PC-3 (cell line): ENCODE measurements at regions not wholly inside any gene's neighbourhood (a gene's known extent, or its start where the extent isn't known, plus 50 kb on each side); places are given as distances from the start of the nearest gene placed in this dataset.

Experiments
- ATAC-seq: fragments of 200-7000 bp; cut with Tn5 transposase; 2 replicates; pipeline ENCODE4 v1.9.1; 2020; ENCODE audit warnings: mild to moderate bottlenecking, moderate library complexity
- BruUV-seq: library from RNA; stranded (reverse); fragments of 400-500 nt; replicated peaks from 2 replicates; lab custom pipeline; 2021; lab: Mats Ljungman, UMichigan
- CTCF ChIA-PET: fragments of 300-600 bp; sonication (Branson Sonifier 250); formaldehyde crosslinking; loops from one replicate; lab custom pipeline; 2022; ENCODE audit warnings: antibody characterized with exemption; lab: Charles Lee
- POLR2A ChIA-PET: fragments of 300-600 bp; sonication (Branson Sonifier 250); formaldehyde crosslinking; loops from one replicate; lab custom pipeline; 2022; ENCODE audit warnings: antibody characterized with exemption; ENCODE audit not compliant: unreplicated experiment; lab: Charles Lee
- DNase-seq: peaks from one replicate; pipeline ENCODE4 v3.0.0-alpha.2; 2015
- H2AFZ ChIP-seq: fragments of 300-600 bp; sonication (generic); 2 replicates; pipeline ENCODE4 v1.6.0; 2016; ENCODE audit warnings: antibody characterized with exemption, low read length
- H3F3A ChIP-seq: fragments of 300-600 bp; sonication (generic); one replicate; pipeline ENCODE4 v1.6.0; 2017; ENCODE audit warnings: antibody characterized with exemption, low read length, control low read depth, mild to moderate bottlenecking; ENCODE audit not compliant: unreplicated experiment
- H3K27ac ChIP-seq: fragments of 300-600 bp; sonication (generic); 2 replicates; pipeline ENCODE4 v1.5.1; 2016; ENCODE audit warnings: mild to moderate bottlenecking, low read length
- H3K27me3 ChIP-seq: fragments of 300-600 bp; sonication (generic); 2 replicates; pipeline ENCODE4 v1.6.1; 2016; ENCODE audit warnings: low read length, mixed read lengths
- H3K36me3 ChIP-seq: fragments of 300-600 bp; sonication (generic); 2 replicates; pipeline ENCODE4 v1.6.1; 2016; ENCODE audit warnings: low read depth, mixed run types, low read length, mixed read lengths
- H3K4me1 ChIP-seq: fragments of 300-600 bp; sonication (generic); 2 replicates; pipeline ENCODE4 v1.5.1; 2016; ENCODE audit warnings: low read length; ENCODE audit not compliant: insufficient read depth
- H3K4me2 ChIP-seq: fragments of 300-600 bp; sonication (generic); 2 replicates; pipeline ENCODE4 v1.6.0; 2016; ENCODE audit warnings: low read length
- H3K4me3 ChIP-seq: fragments of 300-600 bp; sonication (generic); 2 replicates; pipeline ENCODE4 v1.5.1; 2016; ENCODE audit warnings: mild to moderate bottlenecking, low read length, mixed read lengths
- H3K79me2 ChIP-seq: fragments of 300-600 bp; sonication (generic); 2 replicates; pipeline ENCODE4 v1.6.1; 2017; ENCODE audit warnings: low read length, mixed read lengths
- H3K9ac ChIP-seq: fragments of 300-600 bp; sonication (generic); 2 replicates; pipeline ENCODE4 v1.6.0; 2016; ENCODE audit warnings: mild to moderate bottlenecking, low read length
- H3K9me2 ChIP-seq: fragments of 300-600 bp; sonication (generic); replicated peaks from 2 replicates; pipeline ENCODE4 v1.6.1; 2016; ENCODE audit warnings: mixed run types, low read length, mixed read lengths
- H3K9me3 ChIP-seq: fragments of 300-600 bp; sonication (generic); 2 replicates; pipeline ENCODE4 v1.6.1; 2016; ENCODE audit warnings: low read length, mixed read lengths
- H4K20me1 ChIP-seq: fragments of 300-600 bp; sonication (generic); 2 replicates; pipeline ENCODE4 v1.6.1; 2016; ENCODE audit warnings: low read length, mixed read lengths
- EZH2 ChIP-seq: fragments of 300-600 bp; sonication (generic); IDR thresholded peaks from one replicate; pipeline ENCODE4 v1.6.1; 2017; ENCODE audit warnings: antibody characterized with exemption, mild to moderate bottlenecking, low read length; ENCODE audit not compliant: unreplicated experiment
- EZH2phosphoT487 ChIP-seq: fragments of 300-600 bp; sonication (generic); IDR thresholded peaks from 2 replicates; pipeline ENCODE4 v1.6.1; 2018; ENCODE audit warnings: mild to moderate bottlenecking, antibody characterized with exemption, low read length, borderline replicate concordance
- intact Hi-C: fragments of 100-400 bp; cut with micrococcal nuclease; formaldehyde crosslinking; loops from 2 replicates; pipeline ENCODE4 v1.9.0; 2023
- TF ChIP-seq, protein P1 (sequence below): fragments of 300-600 bp; sonication (generic); conservative IDR thresholded peaks from 2 replicates; pipeline ENCODE4 v1.5.1; 2017; ENCODE audit warnings: antibody characterized with exemption, low read depth, mild to moderate bottlenecking, low read length

- no peaks in the 10 kb centered on the region for H3K9me2 ChIP-seq
- TF ChIP-seq EZH2phosphoT487 (no peak), EZH2 (no peak)
- H3K27me3 ChIP-seq = no peaks in the 10 kb centered on the region
- no peak overlapping the region for H3K9ac ChIP-seq
- intact Hi-C loops = no loop called here
- no peak overlapping the region for H3K4me2 ChIP-seq
- no peaks in the 10 kb centered on the region for H3K9me3 ChIP-seq
- ATAC-seq (no peak), DNase-seq (no peak)
- no peaks in the 10 kb centered on the region for H4K20me1 ChIP-seq
- H3F3A ChIP-seq = no peaks in the 10 kb centered on the region
- BruUV-seq = no TSS peak
- no peak overlapping the region for H2AFZ ChIP-seq
- H3K27ac ChIP-seq = no peak overlapping the region
- H3K4me1 ChIP-seq = peaks cover 11% of the 10 kb centered on the region
- H3K79me2 ChIP-seq = no peaks in the 10 kb centered on the region
- no peak overlapping the region for H3K4me3 ChIP-seq
- ChIA-PET POLR2A (no interaction called here), CTCF (no interaction called here)
- H3K36me3 ChIP-seq = no peaks in the 10 kb centered on the region
Measured at GRCh38 chr15:39025881-39026280, 461.3 kb upstream of the RASGRP1 start.

DNA sequence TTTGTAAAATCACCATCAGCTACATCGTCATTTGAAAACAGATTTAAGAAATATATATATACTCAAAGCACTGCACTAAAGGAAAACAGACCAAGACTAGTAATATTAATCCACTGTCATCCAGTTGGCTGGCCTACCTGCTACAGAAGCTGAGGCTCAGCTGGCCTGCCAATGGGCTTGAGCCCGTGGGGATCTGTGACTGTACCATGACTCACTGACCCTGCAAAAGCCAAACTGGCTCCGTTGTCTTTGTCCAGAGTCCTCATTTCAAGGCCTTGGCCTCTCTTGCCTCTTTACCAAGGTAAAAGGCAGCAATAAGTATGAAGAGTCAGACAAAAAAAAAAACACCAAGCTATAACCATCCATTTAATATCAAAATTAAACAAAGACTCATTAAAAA, 463.5 kb upstream of the RASGRP1 start:
- H3K4me1 ChIP-seq = peaks cover 16% of the 10 kb centered on the region
- H4K20me1 ChIP-seq = no peaks in the 10 kb centered on the region
- H3K36me3 ChIP-seq = no peaks in the 10 kb centered on the region
- H3K27ac ChIP-seq = no peak overlapping the region
- CTCF ChIA-PET = no interaction called here
- ATAC-seq (peak; percentile 93), DNase-seq (peak; percentile 90)
- H3K9me2 ChIP-seq = no peaks in the 10 kb centered on the region
- POLR2A ChIA-PET = no interaction called here
- TF ChIP-seq EZH2phosphoT487 = no peak
- no peak for TF ChIP-seq EZH2
- TF ChIP-seq, protein P1, sequence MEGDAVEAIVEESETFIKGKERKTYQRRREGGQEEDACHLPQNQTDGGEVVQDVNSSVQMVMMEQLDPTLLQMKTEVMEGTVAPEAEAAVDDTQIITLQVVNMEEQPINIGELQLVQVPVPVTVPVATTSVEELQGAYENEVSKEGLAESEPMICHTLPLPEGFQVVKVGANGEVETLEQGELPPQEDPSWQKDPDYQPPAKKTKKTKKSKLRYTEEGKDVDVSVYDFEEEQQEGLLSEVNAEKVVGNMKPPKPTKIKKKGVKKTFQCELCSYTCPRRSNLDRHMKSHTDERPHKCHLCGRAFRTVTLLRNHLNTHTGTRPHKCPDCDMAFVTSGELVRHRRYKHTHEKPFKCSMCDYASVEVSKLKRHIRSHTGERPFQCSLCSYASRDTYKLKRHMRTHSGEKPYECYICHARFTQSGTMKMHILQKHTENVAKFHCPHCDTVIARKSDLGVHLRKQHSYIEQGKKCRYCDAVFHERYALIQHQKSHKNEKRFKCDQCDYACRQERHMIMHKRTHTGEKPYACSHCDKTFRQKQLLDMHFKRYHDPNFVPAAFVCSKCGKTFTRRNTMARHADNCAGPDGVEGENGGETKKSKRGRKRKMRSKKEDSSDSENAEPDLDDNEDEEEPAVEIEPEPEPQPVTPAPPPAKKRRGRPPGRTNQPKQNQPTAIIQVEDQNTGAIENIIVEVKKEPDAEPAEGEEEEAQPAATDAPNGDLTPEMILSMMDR = no peak
- H3K9ac ChIP-seq = no peak overlapping the region
- H3K4me2 ChIP-seq = no peak overlapping the region
- H3K4me3 ChIP-seq = no peak overlapping the region
- no TSS peak for BruUV-seq
- no peaks in the 10 kb centered on the region for H3K9me3 ChIP-seq
- intact Hi-C loops = no loop called here
- H3K27me3 ChIP-seq = no peaks in the 10 kb centered on the region
- H3K79me2 ChIP-seq = no peaks in the 10 kb centered on the region
- H3F3A ChIP-seq = no peaks in the 10 kb centered on the region
- no peak overlapping the region for H2AFZ ChIP-seq

GRCh38 chr15:39029741-39030140, 465.1 kb upstream of the RASGRP1 start:
- ATAC-seq (no peak), DNase-seq (no peak)
- intact Hi-C loops = loop anchor here (2.0 kb wide), 1 partner anchor 33 kb away; no protein-coding TSS in a partner anchor
- no peaks in the 10 kb centered on the region for H3K79me2 ChIP-seq
- no peaks in the 10 kb centered on the region for H3F3A ChIP-seq
- no peaks in the 10 kb centered on the region for H3K27me3 ChIP-seq
- POLR2A ChIA-PET = no interaction called here
- BruUV-seq = no TSS peak
- H3K27ac ChIP-seq = no peak overlapping the region
- no peaks in the 10 kb centered on the region for H3K36me3 ChIP-seq
- H3K4me2 ChIP-seq = no peak overlapping the region
- no peaks in the 10 kb centered on the region for H3K9me3 ChIP-seq
- CTCF ChIA-PET = no interaction called here
- H3K4me3 ChIP-seq = no peak overlapping the region
- H3K4me1 ChIP-seq = peaks cover 16% of the 10 kb centered on the region
- H2AFZ ChIP-seq = no peak overlapping the region
- H4K20me1 ChIP-seq = no peaks in the 10 kb centered on the region
- no peak for TF ChIP-seq EZH2phosphoT487
- TF ChIP-seq EZH2 = no peak
- TF ChIP-seq, protein P1 = no peak
- H3K9me2 ChIP-seq = no peaks in the 10 kb centered on the region
- no peak overlapping the region for H3K9ac ChIP-seq
